ENCODE measurements at regions not wholly inside any gene's neighbourhood (a gene's known extent, or its start where the extent isn't known, plus 50 kb on each side); places are given as distances from the start of the nearest gene placed in this dataset.

DNA sequence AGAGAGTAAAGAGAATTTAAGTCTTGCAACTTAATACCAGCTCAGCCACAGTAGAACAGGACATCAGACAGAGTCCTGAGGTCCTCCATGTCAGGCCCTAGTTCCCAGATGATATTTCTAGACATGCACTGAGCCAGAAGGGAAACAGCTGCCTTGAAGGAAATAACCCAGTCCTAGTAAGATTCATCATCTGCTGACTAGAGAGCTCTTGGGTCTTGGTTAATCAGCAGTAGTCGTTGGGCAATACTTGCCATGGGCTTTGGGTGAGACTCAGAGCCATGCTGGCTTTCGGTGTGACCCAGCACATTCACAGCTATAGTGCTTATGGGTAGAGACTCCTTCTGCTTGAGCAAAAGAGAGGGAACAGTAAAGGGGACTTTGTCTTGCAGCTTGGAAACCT lies 379.1 kb downstream of the AR start:
- Histone ChIP-seq H3K9me3 (no peaks in the 10 kb centered on the region), H3K27ac (no peak overlapping the region), H3K4me3 (no peak overlapping the region), H3K4me1 (no peaks in the 10 kb centered on the region), H3K27me3 (peaks cover 0 to 6% (median 0%) of the 10 kb centered on the region in 9 donors), H3K36me3 (no peaks in the 10 kb centered on the region)
- WGBS, 4 donors: 59 to 75% (median 69%) methylated on average over 2 of the region's 2 CpGs
- ATAC-seq: no peak
- intact Hi-C loops (cut with DNase I): no loop called here
- no peak for DNase-seq
- TF ChIP-seq, protein P1, sequence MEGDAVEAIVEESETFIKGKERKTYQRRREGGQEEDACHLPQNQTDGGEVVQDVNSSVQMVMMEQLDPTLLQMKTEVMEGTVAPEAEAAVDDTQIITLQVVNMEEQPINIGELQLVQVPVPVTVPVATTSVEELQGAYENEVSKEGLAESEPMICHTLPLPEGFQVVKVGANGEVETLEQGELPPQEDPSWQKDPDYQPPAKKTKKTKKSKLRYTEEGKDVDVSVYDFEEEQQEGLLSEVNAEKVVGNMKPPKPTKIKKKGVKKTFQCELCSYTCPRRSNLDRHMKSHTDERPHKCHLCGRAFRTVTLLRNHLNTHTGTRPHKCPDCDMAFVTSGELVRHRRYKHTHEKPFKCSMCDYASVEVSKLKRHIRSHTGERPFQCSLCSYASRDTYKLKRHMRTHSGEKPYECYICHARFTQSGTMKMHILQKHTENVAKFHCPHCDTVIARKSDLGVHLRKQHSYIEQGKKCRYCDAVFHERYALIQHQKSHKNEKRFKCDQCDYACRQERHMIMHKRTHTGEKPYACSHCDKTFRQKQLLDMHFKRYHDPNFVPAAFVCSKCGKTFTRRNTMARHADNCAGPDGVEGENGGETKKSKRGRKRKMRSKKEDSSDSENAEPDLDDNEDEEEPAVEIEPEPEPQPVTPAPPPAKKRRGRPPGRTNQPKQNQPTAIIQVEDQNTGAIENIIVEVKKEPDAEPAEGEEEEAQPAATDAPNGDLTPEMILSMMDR (IDR thresholded peaks at IDR 0.05): no peak
- TF ChIP-seq POLR2A (IDR thresholded peaks at IDR 0.05): no peak

DNA sequence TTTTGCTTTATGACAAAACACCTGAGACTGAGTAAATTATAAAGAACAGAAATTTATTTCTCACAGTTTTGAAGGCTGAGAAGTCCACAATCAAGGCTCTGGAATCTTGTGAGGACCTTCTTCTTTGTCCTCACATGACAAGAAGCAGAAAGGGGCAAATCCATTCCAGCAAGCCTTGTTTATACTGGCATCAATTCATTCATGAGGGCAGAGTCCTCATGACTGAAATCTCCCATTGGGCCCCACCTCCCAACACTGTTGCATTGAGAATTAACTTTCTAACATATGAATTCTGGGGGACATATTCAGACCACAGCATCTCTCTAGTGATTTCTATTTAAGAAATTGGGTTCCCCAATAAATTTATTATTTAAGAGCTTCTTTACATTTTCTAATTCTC lies 395.4 kb downstream of the AR start:
- TF ChIP-seq, protein P1 (IDR thresholded peaks at IDR 0.05): no peak
- TF ChIP-seq POLR2A (IDR thresholded peaks at IDR 0.05): no peak
- DNase-seq (no peak), ATAC-seq (no peak)
- peaks cover 0 to 2% (median 0%) of the 10 kb centered on the region in 12 donors for H3K9me3 ChIP-seq
- peaks cover 0 to 3% (median 0%) of the 10 kb centered on the region in 9 donors for H3K27me3 ChIP-seq
- no peaks in the 10 kb centered on the region for H3K36me3 ChIP-seq
- no peak overlapping the region for H3K4me3 ChIP-seq
- H3K4me1 ChIP-seq: no peaks in the 10 kb centered on the region
- intact Hi-C loops (cut with DNase I): no loop called here
- H3K27ac ChIP-seq: no peak overlapping the region

DNA sequence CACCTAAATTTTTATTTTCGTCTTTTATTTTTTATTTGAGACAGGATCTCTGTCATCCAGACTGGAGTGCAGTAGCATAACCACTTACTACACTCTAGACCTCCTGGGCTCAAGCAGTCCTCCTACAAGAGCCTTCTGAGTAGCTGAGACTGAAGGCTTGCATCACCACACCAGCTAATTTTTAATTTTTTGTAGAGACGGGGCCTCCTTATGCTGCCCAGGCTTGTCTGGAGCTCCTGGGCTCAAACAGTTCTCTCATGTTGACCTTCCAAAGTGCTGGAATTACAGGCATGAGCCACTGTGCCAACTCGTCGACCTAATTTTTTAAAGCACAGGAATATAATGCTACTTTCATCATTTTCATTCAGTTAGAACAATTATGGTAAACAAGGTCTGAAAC lies 405.4 kb downstream of the AR start:
- DNase-seq: no peak
- H3K36me3 ChIP-seq: no peaks in the 10 kb centered on the region
- H3K27ac ChIP-seq: no peak overlapping the region
- 32 to 72% (median 49%) methylated on average over 4 of the region's 4 CpGs for WGBS, 4 donors
- TF ChIP-seq POLR2A (IDR thresholded peaks at IDR 0.05): no peak
- TF ChIP-seq, protein P1 (IDR thresholded peaks at IDR 0.05): no peak
- intact Hi-C loops (cut with DNase I): no loop called here
- H3K4me1 ChIP-seq: no peaks in the 10 kb centered on the region
- ATAC-seq: no peak
- H3K9me3 ChIP-seq: no peaks in the 10 kb centered on the region
- no peak overlapping the region for H3K4me3 ChIP-seq
- H3K27me3 ChIP-seq: no peaks in the 10 kb centered on the region

DNA sequence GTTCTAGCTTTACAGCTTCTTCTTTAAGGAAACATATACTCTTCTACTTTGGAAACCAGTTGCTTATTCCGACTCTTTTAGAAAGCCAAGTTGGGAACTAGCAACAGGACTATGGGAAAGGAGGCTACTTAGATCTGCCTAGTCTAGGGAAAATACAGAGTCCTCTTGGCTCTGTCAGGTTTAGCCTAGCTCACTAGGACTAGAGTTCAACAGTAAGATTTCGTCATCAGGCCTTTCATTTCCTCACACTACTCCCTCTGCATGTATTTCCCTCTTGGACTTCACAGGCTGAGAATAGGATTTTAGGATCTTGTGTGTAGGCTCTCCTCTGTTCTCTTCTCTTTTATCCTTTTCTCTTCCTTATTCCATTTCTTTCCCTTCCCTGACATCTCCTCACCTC lies 409.8 kb downstream of the AR start:
- Histone ChIP-seq H3K4me1 (no peaks in the 10 kb centered on the region), H3K36me3 (no peaks in the 10 kb centered on the region), H3K4me3 (no peak overlapping the region), H3K9me3 (no peaks in the 10 kb centered on the region), H3K27ac (no peak overlapping the region), H3K27me3 (peaks cover 0 to 5% (median 0%) of the 10 kb centered on the region in 9 donors)
- ATAC-seq (no peak), DNase-seq (no peak)
- intact Hi-C loops (cut with DNase I): no loop called here
- TF ChIP-seq POLR2A (IDR thresholded peaks at IDR 0.05): no peak
- TF ChIP-seq, protein P1 (IDR thresholded peaks at IDR 0.05): no peak
- 59 to 84% (median 71%) methylated on average over 2 of the region's 2 CpGs for WGBS, 4 donors

Data from heart left ventricle (tissue), 16 donors.